Left colon (tissue), 2 donors: ENCODE measurements at regions not wholly inside any gene's neighbourhood (a gene's known extent, or its start where the extent isn't known, plus 50 kb on each side); places are given as distances from the start of the nearest gene placed in this dataset.

Experiments used
- ATAC-seq: fragments of 200-7000 bp; cut with Tn5 transposase; one replicate; pipeline ENCODE4 v1.9.1; 2020; ENCODE audit warnings: mild to moderate bottlenecking, moderate library complexity
- DNase-seq, 2 donors: peaks; one replicate each; pipeline ENCODE4 v3.0.0-alpha.2; 2020
- intact Hi-C, 2 donors: fragments of 100-400 bp; cut with DNase I in 1 of 2; cut with micrococcal nuclease in 1 of 2; formaldehyde crosslinking; loops; one replicate each; pipeline versions ENCODE4 v1.11.2 to v1.14.0; 2022; cut with DNase I, micrococcal nuclease
- donor health status: DM: no; HTN: no; CAD: no.
- donor health status: DM: yes; HTN: yes; CAD: no.

- ATAC-seq = no peak
- no peak for DNase-seq
- intact Hi-C loops = no loop called here
Measured at GRCh38 chr18:61091379-61091778, 241.9 kb upstream of the CDH20 start.

GRCh38 chr18:61093965-61094364 is 239.3 kb upstream of the CDH20 start:
- no peak for ATAC-seq
- intact Hi-C loops = no loop called here
- DNase-seq = no peak

GRCh38 chr18:61096226-61096625 is 237.0 kb upstream of the CDH20 start:
- ATAC-seq (no peak), DNase-seq (no peak)
- intact Hi-C loops = no loop called here

GRCh38 chr18:61107113-61107512 is 226.1 kb upstream of the CDH20 start:
- DNase-seq = no peak
- intact Hi-C loops = no loop called here
- no peak for ATAC-seq

- intact Hi-C loops = no loop called here
- no peak for ATAC-seq
- no peak for DNase-seq
Measured at GRCh38 chr18:61108706-61109105, 224.5 kb upstream of the CDH20 start.

GRCh38 chr18:61123309-61123708 is 209.9 kb upstream of the CDH20 start:
- intact Hi-C loops = no loop called here
- ATAC-seq (no peak), DNase-seq (no peak)

- no peak for ATAC-seq
- intact Hi-C loops = no loop called here
Measured at GRCh38 chr18:61127714-61128467, 205.3 kb upstream of the CDH20 start.

GRCh38 chr18:61129001-61129400 is 204.2 kb upstream of the CDH20 start:
- ATAC-seq (no peak), DNase-seq (no peak)
- intact Hi-C loops = no loop called here

More at GRCh38 chr18:61127714-61128467, 205.3 kb upstream of the CDH20 start:
- no peak for DNase-seq

GRCh38 chr18:61132031-61132430 is 201.2 kb upstream of the CDH20 start:
- ATAC-seq = no peak
- intact Hi-C loops = no loop called here

GRCh38 chr18:61133783-61134182 is 199.4 kb upstream of the CDH20 start:
- ATAC-seq = no peak
- DNase-seq = no peak
- intact Hi-C loops = no loop called here

More at GRCh38 chr18:61132031-61132430, 201.2 kb upstream of the CDH20 start:
- no peak for DNase-seq

GRCh38 chr18:61136711-61137251 is 196.4 kb upstream of the CDH20 start:
- ATAC-seq (no peak), DNase-seq (no peak)
- intact Hi-C loops = no loop called here

GRCh38 chr18:61141691-61142090 is 191.5 kb upstream of the CDH20 start:
- intact Hi-C loops = no loop called here
- DNase-seq (no peak), ATAC-seq (no peak)

- ATAC-seq (no peak), DNase-seq (no peak)
- intact Hi-C loops = no loop called here
Measured at GRCh38 chr18:61148322-61148721, 184.9 kb upstream of the CDH20 start.

GRCh38 chr18:61149786-61150185 is 183.4 kb upstream of the CDH20 start:
- DNase-seq = no peak
- ATAC-seq = no peak
- intact Hi-C loops = no loop called here

- intact Hi-C loops = no loop called here
- DNase-seq (no peak), ATAC-seq (no peak)
Measured at GRCh38 chr18:61153571-61153970, 179.7 kb upstream of the CDH20 start.

- DNase-seq (no peak), ATAC-seq (no peak)
- intact Hi-C loops = no loop called here
Measured at GRCh38 chr18:61154866-61155265, 178.4 kb upstream of the CDH20 start.

- DNase-seq (no peak), ATAC-seq (no peak)
- intact Hi-C loops = no loop called here
Measured at GRCh38 chr18:61155586-61155985, 177.6 kb upstream of the CDH20 start.

- no peak for ATAC-seq
- intact Hi-C loops = no loop called here
- DNase-seq = no peak
Measured at GRCh38 chr18:61157451-61157850, 175.8 kb upstream of the CDH20 start.

- intact Hi-C loops = no loop called here
- no peak for DNase-seq
- ATAC-seq = no peak
Measured at GRCh38 chr18:61159246-61159645, 174.0 kb upstream of the CDH20 start.

GRCh38 chr18:61164321-61164720 is 168.9 kb upstream of the CDH20 start:
- no peak for DNase-seq
- no peak for ATAC-seq
- intact Hi-C loops = no loop called here

GRCh38 chr18:61167902-61168301 is 165.3 kb upstream of the CDH20 start:
- intact Hi-C loops = no loop called here
- no peak for DNase-seq
- ATAC-seq = no peak
